ENCODE measurements at regions not wholly inside any gene's neighbourhood (a gene's known extent, or its start where the extent isn't known, plus 50 kb on each side); places are given as distances from the start of the nearest gene placed in this dataset.

DNA sequence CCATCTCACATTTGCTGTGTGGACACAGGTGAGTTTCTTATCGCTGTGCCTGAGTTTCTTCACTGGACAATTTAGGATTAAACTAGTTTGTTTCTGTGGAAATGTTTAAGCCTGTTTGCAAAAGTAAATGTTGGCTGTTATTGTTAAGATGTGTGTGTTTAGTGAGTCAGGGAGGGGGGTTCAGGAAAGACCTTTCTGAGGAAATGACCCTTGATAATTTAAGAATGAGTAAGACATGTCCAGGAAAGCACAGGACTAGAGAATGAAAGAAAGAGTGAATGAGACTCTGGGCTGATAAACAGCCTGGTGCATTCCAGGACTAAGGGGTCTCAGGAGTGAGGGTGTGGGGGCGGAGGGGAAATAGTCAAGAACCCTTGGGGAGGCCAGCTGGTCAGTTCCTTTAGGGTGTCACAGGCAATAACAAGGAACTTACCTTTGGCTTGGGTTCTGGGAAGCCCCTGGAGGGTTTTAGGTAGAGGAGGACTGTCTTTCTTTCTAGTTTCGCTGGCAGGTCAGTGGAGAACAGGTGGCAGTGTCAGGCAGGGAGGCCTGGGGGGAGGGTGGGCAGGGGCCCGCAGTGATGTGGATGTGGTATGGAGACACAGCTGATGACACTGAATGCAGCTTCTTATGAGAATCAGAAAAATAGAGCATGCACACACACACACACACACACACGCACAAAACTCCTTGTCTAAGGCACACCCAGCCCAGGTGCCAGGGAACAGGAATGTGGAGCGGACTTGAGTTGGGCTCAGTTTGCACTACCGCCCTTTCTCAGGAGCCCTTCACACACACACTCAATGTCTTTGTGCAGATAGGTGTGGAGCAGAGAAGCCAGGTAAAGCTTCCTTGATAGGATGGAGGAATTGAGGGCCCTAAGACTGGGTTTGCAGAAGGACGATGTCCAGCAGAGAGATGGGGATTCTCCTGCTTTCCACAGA lies 1005.5 kb downstream of the VRK1 start (continued):
- TF ChIP-seq, protein P1, sequence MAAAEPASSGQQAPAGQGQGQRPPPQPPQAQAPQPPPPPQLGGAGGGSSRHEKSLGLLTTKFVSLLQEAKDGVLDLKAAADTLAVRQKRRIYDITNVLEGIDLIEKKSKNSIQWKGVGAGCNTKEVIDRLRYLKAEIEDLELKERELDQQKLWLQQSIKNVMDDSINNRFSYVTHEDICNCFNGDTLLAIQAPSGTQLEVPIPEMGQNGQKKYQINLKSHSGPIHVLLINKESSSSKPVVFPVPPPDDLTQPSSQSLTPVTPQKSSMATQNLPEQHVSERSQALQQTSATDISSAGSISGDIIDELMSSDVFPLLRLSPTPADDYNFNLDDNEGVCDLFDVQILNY (CRISPR knock-in tag; conservative IDR thresholded peaks at IDR 0.05), result no peak
- no peak for TF ChIP-seq SMARCC2 (IDR thresholded peaks at IDR 0.05)
- TF ChIP-seq, protein P2, sequence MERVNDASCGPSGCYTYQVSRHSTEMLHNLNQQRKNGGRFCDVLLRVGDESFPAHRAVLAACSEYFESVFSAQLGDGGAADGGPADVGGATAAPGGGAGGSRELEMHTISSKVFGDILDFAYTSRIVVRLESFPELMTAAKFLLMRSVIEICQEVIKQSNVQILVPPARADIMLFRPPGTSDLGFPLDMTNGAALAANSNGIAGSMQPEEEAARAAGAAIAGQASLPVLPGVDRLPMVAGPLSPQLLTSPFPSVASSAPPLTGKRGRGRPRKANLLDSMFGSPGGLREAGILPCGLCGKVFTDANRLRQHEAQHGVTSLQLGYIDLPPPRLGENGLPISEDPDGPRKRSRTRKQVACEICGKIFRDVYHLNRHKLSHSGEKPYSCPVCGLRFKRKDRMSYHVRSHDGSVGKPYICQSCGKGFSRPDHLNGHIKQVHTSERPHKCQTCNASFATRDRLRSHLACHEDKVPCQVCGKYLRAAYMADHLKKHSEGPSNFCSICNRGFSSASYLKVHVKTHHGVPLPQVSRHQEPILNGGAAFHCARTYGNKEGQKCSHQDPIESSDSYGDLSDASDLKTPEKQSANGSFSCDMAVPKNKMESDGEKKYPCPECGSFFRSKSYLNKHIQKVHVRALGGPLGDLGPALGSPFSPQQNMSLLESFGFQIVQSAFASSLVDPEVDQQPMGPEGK (CRISPR knock-in tag; IDR thresholded peaks at IDR 0.05), result no peak
- TF ChIP-seq, protein P3, sequence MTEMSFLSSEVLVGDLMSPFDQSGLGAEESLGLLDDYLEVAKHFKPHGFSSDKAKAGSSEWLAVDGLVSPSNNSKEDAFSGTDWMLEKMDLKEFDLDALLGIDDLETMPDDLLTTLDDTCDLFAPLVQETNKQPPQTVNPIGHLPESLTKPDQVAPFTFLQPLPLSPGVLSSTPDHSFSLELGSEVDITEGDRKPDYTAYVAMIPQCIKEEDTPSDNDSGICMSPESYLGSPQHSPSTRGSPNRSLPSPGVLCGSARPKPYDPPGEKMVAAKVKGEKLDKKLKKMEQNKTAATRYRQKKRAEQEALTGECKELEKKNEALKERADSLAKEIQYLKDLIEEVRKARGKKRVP (CRISPR knock-in tag; IDR thresholded peaks at IDR 0.05), result no peak
- no peak for TF ChIP-seq SRSF9 (IDR thresholded peaks at IDR 0.05; ENCODE audit: borderline replicate concordance, insufficient read depth, low read depth, low read length, poor library complexity, severe bottlenecking)
- no peak for TF ChIP-seq ZSCAN29 (CRISPR knock-in tag; conservative IDR thresholded peaks at IDR 0.05)

DNA sequence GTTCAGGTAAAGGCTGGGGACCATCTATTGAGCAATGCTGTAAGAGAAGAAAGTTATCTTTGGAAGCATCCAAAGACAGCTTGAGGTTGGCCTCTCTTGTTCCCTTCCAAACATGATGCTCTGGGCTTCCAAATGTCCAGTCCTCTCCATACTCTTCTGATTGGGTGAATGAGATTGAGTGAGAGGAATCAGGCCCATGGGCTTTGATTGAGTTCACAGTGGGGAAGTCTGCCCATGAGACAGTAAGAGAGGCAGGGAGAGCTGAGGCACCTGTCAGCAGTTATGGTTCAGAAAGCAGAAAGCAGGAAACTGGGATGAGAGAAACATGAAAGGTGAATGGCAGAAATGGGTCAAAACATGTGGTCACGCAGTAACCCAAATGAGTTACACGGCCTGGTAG lies 1006.9 kb downstream of the VRK1 start:
- in situ Hi-C loops (cut with HindIII; ENCODE audit: extremely low pct_ligation_motif_present, low pct_unique_long_range_greater_than_20kb) (no loop called here), intact Hi-C loops (cut with micrococcal nuclease; ENCODE audit: unreplicated experiment) (no loop called here)
- Histone ChIP-seq H4K20me1 (ENCODE audit: insufficient read depth, low read length) (no peaks in the 10 kb centered on the region), H3K9ac (ENCODE audit: insufficient read depth, low read depth, low read length) (no peak overlapping the region), H3K79me2 (ENCODE audit: insufficient read depth, low read length) (no peaks in the 10 kb centered on the region), H3K4me2 (ENCODE audit: low read depth, low read length) (no peak overlapping the region), H3K4me1 (ENCODE audit: insufficient read depth, low read length) (no peaks in the 10 kb centered on the region), H3K9me3 (ENCODE audit: low read length) (peaks cover 71% of the 10 kb centered on the region), H3K27ac (ENCODE audit: extremely low read length, insufficient read depth, low read length) (no peak overlapping the region), H3K27me3 (ENCODE audit: control insufficient read depth in 1 of 2, insufficient read depth in 2 of 2, low read length in 2 of 2) (no peaks in the 10 kb centered on the region), H3K4me3 (replicated peaks in 1 of 3; ENCODE audit: insufficient read depth in 1 of 3, low read depth in 2 of 3, low read length in 3 of 3) (no peak overlapping the region), H3K36me3 (replicated peaks in 1 of 2; ENCODE audit: control insufficient read depth in 1 of 2, insufficient read depth in 2 of 2, low read length in 2 of 2) (no peaks in the 10 kb centered on the region), H2AFZ (ENCODE audit: low read length) (no peak overlapping the region)
- TF ChIP-seq, protein P4, sequence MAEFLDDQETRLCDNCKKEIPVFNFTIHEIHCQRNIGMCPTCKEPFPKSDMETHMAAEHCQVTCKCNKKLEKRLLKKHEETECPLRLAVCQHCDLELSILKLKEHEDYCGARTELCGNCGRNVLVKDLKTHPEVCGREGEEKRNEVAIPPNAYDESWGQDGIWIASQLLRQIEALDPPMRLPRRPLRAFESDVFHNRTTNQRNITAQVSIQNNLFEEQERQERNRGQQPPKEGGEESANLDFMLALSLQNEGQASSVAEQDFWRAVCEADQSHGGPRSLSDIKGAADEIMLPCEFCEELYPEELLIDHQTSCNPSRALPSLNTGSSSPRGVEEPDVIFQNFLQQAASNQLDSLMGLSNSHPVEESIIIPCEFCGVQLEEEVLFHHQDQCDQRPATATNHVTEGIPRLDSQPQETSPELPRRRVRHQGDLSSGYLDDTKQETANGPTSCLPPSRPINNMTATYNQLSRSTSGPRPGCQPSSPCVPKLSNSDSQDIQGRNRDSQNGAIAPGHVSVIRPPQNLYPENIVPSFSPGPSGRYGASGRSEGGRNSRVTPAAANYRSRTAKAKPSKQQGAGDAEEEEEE (CRISPR knock-in tag; IDR thresholded peaks at IDR 0.05; ENCODE audit: borderline replicate concordance), result no peak
- TF ChIP-seq PCBP2 (optimal IDR thresholded peaks at IDR 0.05; ENCODE audit: low read depth, low read length, poor library complexity, severe bottlenecking) (no peak), ZMYM4 (CRISPR knock-in tag; IDR thresholded peaks at IDR 0.05) (no peak), TARDBP (CRISPR knock-in tag; IDR thresholded peaks at IDR 0.05) (no peak)
- TF ChIP-seq, protein P5, sequence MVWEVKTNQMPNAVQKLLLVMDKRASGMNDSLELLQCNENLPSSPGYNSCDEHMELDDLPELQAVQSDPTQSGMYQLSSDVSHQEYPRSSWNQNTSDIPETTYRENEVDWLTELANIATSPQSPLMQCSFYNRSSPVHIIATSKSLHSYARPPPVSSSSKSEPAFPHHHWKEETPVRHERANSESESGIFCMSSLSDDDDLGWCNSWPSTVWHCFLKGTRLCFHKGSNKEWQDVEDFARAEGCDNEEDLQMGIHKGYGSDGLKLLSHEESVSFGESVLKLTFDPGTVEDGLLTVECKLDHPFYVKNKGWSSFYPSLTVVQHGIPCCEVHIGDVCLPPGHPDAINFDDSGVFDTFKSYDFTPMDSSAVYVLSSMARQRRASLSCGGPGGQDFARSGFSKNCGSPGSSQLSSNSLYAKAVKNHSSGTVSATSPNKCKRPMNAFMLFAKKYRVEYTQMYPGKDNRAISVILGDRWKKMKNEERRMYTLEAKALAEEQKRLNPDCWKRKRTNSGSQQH (CRISPR knock-in tag; IDR thresholded peaks at IDR 0.05; ENCODE audit: low read depth), result no peak
- ChIA-PET CTCF (ENCODE audit: low intra/inter-chr PET ratio, low total read pairs) (no interaction called here), POLR2A (no interaction called here)
- no TSS peak for BruUV-seq (replicated peaks)
- FAIRE-seq, result no peak
- WGBS (ENCODE audit: low lambda C conversion rate), result 2% methylated on average over 2 of the region's 2 CpGs
- no peak for ATAC-seq
- DNase-seq (ENCODE audit: low spot score), result no peak

Data from HepG2 (cell line).